SJSA1 (cell line): ENCODE measurements at regions not wholly inside any gene's neighbourhood (a gene's known extent, or its start where the extent isn't known, plus 50 kb on each side); places are given as distances from the start of the nearest gene placed in this dataset.
"Not testable (repeated sequence)": the region's sequence is repeated elsewhere in the genome, so short reads cannot be mapped to it uniquely, and the experiment has no call there.

Experiments used
- DNase-seq, 2 experiments: peaks; one replicate each; pipeline ENCODE4 v3.0.0-alpha.2; 2015 to 2020; ENCODE audit warnings: low spot score in 2 of 2, low read depth in 1 of 2
- H3K27ac ChIP-seq: fragments of 250-450 bp; sonication (Bioruptor Pico); 2 replicates; pipeline ENCODE4 v1.5.1; 2020; ENCODE audit warnings: mild to moderate bottlenecking, moderate library complexity
- H3K27me3 ChIP-seq: fragments of 250-450 bp; sonication (Bioruptor Pico); replicated peaks from 2 replicates; pipeline ENCODE4 v1.5.1; 2020; ENCODE audit warnings: mild to moderate bottlenecking, moderate library complexity
- H3K36me3 ChIP-seq: fragments of 250-450 bp; sonication (Bioruptor Pico); 2 replicates; pipeline ENCODE4 v1.5.1; 2020; ENCODE audit warnings: mild to moderate bottlenecking
- H3K4me1 ChIP-seq: fragments of 250-450 bp; sonication (Bioruptor Pico); replicated peaks from 2 replicates; pipeline ENCODE4 v1.6.1; 2021; ENCODE audit warnings: mild to moderate bottlenecking
- H3K4me3 ChIP-seq: fragments of 250-450 bp; sonication (Bioruptor Pico); 2 replicates; pipeline ENCODE4 v1.5.1; 2020; ENCODE audit warnings: mild to moderate bottlenecking
- H3K9me3 ChIP-seq: fragments of 250-450 bp; sonication (Bioruptor Pico); replicated peaks from 2 replicates; pipeline ENCODE4 v1.5.1; 2020; ENCODE audit warnings: mild to moderate bottlenecking

GRCh38 chr4:148563684-148564083, 121.5 kb upstream of the NR3C2 start:
- no peaks in the 10 kb centered on the region for H3K27me3 ChIP-seq

GRCh38 chr4:148561467-148561866, 119.3 kb upstream of the NR3C2 start:
- no peak for DNase-seq
- Histone ChIP-seq H3K36me3 (no peaks in the 10 kb centered on the region), H3K27ac (no peak overlapping the region), H3K4me3 (no peak overlapping the region), H3K4me1 (no peaks in the 10 kb centered on the region), H3K9me3 (no peaks in the 10 kb centered on the region), H3K27me3 (no peaks in the 10 kb centered on the region)

More at GRCh38 chr4:148563684-148564083, 121.5 kb upstream of the NR3C2 start:
- no peaks in the 10 kb centered on the region for H3K4me1 ChIP-seq
- no peak overlapping the region for H3K4me3 ChIP-seq
- H3K27ac ChIP-seq: no peak overlapping the region
- DNase-seq: no peak
- H3K36me3 ChIP-seq: no peaks in the 10 kb centered on the region
- no peaks in the 10 kb centered on the region for H3K9me3 ChIP-seq

DNA sequence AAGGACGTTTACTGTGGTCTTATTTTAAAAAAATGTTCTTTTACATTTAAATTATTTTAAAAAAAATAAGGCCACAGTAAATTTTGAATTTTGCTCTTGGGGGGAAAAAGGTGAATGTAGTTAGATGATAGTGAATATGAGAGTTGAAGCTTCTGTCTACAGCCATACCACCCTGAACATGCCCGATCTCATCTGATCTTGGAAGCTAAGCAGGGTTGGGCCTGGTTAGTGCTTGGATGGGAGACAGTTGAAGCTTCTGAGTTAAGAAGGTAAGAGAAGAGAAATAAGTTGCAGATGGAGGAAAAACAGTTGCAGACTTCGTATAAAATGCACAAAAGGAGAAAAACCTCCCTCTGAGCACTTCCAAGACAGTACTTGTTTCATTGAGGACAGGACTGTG, 115.6 kb upstream of the NR3C2 start:
- no peaks in the 10 kb centered on the region for H3K36me3 ChIP-seq
- H3K27ac ChIP-seq: no peak overlapping the region
- no peaks in the 10 kb centered on the region for H3K4me1 ChIP-seq
- H3K4me3 ChIP-seq: no peak overlapping the region
- no peaks in the 10 kb centered on the region for H3K9me3 ChIP-seq
- no peak for DNase-seq
- H3K27me3 ChIP-seq: no peaks in the 10 kb centered on the region

- H3K36me3 ChIP-seq: no peaks in the 10 kb centered on the region
- no peaks in the 10 kb centered on the region for H3K9me3 ChIP-seq
- no peaks in the 10 kb centered on the region for H3K27me3 ChIP-seq
- no peak overlapping the region for H3K4me3 ChIP-seq
- no peak for DNase-seq
- H3K4me1 ChIP-seq: no peaks in the 10 kb centered on the region
- no peak overlapping the region for H3K27ac ChIP-seq
These were observed 108.6 kb upstream of the NR3C2 start for GRCh38 chr4:148550788-148551187.

DNA sequence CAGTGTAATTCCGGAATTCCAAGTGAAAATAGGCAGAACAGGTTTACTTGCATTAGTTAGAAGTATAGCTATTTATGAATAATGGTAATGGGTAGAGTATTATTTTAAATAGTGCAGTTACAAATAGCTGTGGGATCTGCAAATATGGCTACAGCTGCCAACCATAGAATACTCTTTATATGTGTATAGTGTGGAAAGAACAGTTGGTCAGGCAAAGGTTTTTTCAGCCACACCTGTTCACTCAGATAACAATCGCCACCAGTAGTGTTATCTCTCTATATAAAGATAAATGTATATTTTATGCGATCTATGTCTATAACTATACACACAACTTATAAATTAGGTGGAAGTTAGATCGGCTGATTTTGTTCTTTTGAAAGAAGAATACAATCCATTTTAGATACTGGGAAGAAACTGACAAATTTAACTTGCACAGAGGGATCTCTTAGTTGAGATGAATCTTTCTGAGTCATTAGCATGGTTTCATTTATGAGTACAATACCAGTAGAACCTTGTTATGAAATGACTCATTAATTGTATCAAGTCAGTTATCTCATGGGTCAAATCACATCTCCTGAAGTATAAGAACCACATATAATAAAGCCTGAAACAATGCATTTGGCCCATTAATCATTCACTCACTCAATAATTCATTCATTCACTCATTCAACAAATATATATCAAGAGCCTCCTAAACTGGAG, 100.9 kb upstream of the NR3C2 start:
- Histone ChIP-seq H3K4me3 (no peak overlapping the region), H3K9me3 (no peaks in the 10 kb centered on the region), H3K36me3 (no peaks in the 10 kb centered on the region), H3K27ac (no peak overlapping the region), H3K27me3 (no peaks in the 10 kb centered on the region), H3K4me1 (no peaks in the 10 kb centered on the region)
- no peak for DNase-seq

DNA sequence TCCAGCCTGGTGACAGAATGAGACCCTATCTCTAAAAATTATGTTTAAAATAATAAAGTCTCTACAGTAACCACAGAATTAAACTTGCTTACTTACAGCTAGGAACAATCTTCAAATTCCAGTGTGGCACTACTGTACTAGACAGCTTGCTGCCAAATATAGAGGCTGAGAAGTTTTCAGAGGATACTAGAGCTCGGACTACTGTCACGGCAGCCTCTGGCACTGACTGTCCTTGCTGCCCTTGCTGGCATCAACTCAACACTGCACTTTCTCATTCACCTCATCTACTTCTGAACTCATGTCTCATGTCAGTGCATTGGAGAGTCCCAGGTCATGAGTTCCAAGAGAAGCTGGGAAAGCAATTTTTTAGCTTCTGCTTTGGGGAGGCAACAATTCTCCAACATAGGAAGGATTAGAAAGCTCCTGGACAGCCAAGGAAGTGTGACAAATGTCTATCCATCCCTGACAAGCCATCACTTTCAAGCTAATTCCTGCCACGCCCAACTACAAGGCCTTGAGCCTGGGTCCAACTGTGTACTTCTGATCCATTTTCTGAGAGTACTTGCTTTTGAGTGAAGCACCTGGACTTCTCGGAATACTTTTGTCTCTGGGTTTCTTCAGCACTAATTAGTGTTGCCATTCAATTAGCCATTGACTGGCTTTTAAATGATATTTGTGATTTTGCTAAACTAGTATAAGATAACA, 98.6 kb upstream of the NR3C2 start:
- Histone ChIP-seq H3K4me1 (no peaks in the 10 kb centered on the region), H3K27ac (no peak overlapping the region), H3K4me3 (no peak overlapping the region), H3K27me3 (no peaks in the 10 kb centered on the region), H3K9me3 (no peaks in the 10 kb centered on the region), H3K36me3 (no peaks in the 10 kb centered on the region)
- DNase-seq: no peak

DNA sequence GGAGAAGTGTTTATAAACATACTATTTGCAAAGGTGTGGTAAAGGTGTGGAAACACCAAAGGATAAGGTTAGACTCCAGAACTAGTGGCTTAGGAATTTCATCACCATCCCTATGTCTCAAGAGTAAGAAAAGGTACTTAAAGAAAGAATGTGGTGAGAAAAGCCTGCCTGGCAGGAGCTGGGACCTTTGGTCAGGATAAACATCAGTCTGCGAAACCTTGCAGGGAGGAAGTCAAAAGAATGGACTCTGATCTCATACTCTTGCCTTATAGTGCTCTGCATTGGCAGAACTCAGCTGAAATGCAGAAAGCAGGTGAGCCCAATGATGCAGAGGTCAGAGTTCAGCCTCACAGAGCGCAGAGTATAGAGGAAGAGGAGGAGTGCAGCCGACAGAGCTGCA, 97.2 kb upstream of the NR3C2 start:
- DNase-seq: no peak
- H3K27ac ChIP-seq: no peak overlapping the region
- H3K36me3 ChIP-seq: no peaks in the 10 kb centered on the region
- no peaks in the 10 kb centered on the region for H3K9me3 ChIP-seq
- no peaks in the 10 kb centered on the region for H3K27me3 ChIP-seq
- H3K4me3 ChIP-seq: no peak overlapping the region
- no peaks in the 10 kb centered on the region for H3K4me1 ChIP-seq

GRCh38 chr4:148533851-148534250, 91.6 kb upstream of the NR3C2 start:
- not testable (repeated sequence) for H3K27me3 ChIP-seq, H3K4me3 ChIP-seq, H3K4me1 ChIP-seq, H3K27ac ChIP-seq, DNase-seq, H3K36me3 ChIP-seq, H3K9me3 ChIP-seq

DNA sequence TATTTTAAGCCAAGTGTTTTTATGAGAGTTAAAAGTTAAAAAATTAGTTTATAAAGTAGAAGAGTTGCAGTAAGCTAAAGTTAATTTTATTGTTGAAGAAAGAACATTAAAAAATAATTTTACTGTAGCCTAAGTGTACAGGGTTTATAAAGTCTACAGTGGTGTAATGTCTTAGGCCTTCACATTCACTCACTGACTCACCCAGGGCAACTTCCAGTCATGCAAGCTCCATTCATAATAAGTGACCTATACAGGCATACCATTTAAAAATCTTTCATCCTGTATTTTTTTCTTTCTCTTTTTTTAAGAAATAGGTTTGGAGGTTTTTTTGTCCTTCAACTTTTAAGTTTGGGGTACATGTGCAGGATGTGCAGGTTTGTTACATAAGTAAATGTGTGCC, 87.9 kb upstream of the NR3C2 start:
- Histone ChIP-seq H3K27ac (no peak overlapping the region), H3K27me3 (no peaks in the 10 kb centered on the region), H3K4me1 (no peaks in the 10 kb centered on the region), H3K4me3 (no peak overlapping the region), H3K9me3 (no peaks in the 10 kb centered on the region), H3K36me3 (no peaks in the 10 kb centered on the region)
- DNase-seq: no peak

- no peaks in the 10 kb centered on the region for H3K27me3 ChIP-seq
- DNase-seq: no peak
- H3K27ac ChIP-seq: no peak overlapping the region
- H3K36me3 ChIP-seq: no peaks in the 10 kb centered on the region
- H3K9me3 ChIP-seq: no peaks in the 10 kb centered on the region
- H3K4me3 ChIP-seq: no peak overlapping the region
- H3K4me1 ChIP-seq: no peaks in the 10 kb centered on the region
These were observed 85.4 kb upstream of the NR3C2 start for GRCh38 chr4:148527571-148527970.

GRCh38 chr4:148522995-148523394, 80.8 kb upstream of the NR3C2 start:
- Histone ChIP-seq H3K27me3 (no peaks in the 10 kb centered on the region), H3K4me3 (no peak overlapping the region), H3K27ac (no peak overlapping the region), H3K9me3 (no peaks in the 10 kb centered on the region), H3K4me1 (no peaks in the 10 kb centered on the region), H3K36me3 (no peaks in the 10 kb centered on the region)
- DNase-seq: no peak

- no peaks in the 10 kb centered on the region for H3K27me3 ChIP-seq
- H3K27ac ChIP-seq: no peak overlapping the region
- H3K36me3 ChIP-seq: no peaks in the 10 kb centered on the region
- no peak for DNase-seq
- H3K4me1 ChIP-seq: no peaks in the 10 kb centered on the region
- H3K4me3 ChIP-seq: no peak overlapping the region
- no peaks in the 10 kb centered on the region for H3K9me3 ChIP-seq
These were observed 73.0 kb upstream of the NR3C2 start for GRCh38 chr4:148515248-148515647.

DNA sequence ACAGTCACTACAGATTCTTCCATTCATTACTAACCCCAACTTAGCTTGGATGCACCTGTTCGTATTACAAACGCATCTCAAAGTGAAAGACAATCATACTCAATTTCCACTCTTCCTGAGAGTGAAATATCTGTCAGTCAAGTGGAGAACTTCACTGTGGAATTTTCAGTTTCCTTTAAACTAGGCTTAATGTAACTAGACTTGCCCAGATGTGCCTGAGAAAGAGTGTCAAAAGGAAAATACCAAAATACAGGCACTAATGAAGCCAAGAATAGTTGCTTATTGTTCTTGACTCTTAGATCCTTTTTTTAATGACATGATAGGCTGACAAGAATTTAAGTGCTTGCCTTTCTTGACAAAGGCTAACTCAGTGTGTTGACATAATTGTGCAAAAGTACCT, 72.4 kb upstream of the NR3C2 start:
- Histone ChIP-seq H3K36me3 (no peaks in the 10 kb centered on the region), H3K4me3 (no peak overlapping the region), H3K27ac (no peak overlapping the region), H3K9me3 (no peaks in the 10 kb centered on the region), H3K4me1 (no peaks in the 10 kb centered on the region), H3K27me3 (no peaks in the 10 kb centered on the region)
- DNase-seq: no peak

- DNase-seq: no peak
- Histone ChIP-seq H3K36me3 (no peaks in the 10 kb centered on the region), H3K27ac (no peak overlapping the region), H3K4me3 (no peak overlapping the region), H3K9me3 (no peaks in the 10 kb centered on the region), H3K4me1 (no peaks in the 10 kb centered on the region), H3K27me3 (no peaks in the 10 kb centered on the region)
These were observed 71.8 kb upstream of the NR3C2 start for GRCh38 chr4:148514041-148514440.

- DNase-seq: no peak
- Histone ChIP-seq H3K27me3 (no peaks in the 10 kb centered on the region), H3K4me1 (no peaks in the 10 kb centered on the region), H3K27ac (no peak overlapping the region), H3K4me3 (no peak overlapping the region), H3K9me3 (no peaks in the 10 kb centered on the region), H3K36me3 (no peaks in the 10 kb centered on the region)
These were observed 68.0 kb upstream of the NR3C2 start for GRCh38 chr4:148510211-148510610.
